Heart left ventricle (tissue), 16 donors: ENCODE measurements at regions not wholly inside any gene's neighbourhood (a gene's known extent, or its start where the extent isn't known, plus 50 kb on each side); places are given as distances from the start of the nearest gene placed in this dataset.

Experiments
- ATAC-seq, 4 donors: fragments of 200-7000 bp; cut with Tn5 transposase; one replicate each; pipeline ENCODE4 v1.9.1; 2020 to 2022; ENCODE audit warnings: moderate library complexity in 4 of 4, mild to moderate bottlenecking in 3 of 4, moderate number of reproducible peaks in 1 of 4
- DNase-seq, 5 donors: peaks; one replicate each; pipeline ENCODE4 v3.0.0-alpha.2; 2020
- H3K27ac ChIP-seq, 12 donors: fragments of 200-600 bp; sonication (generic) in 4 of 12; one replicate each; pipeline versions ENCODE4 v1.5.0 to v1.8.0; 2016 to 2022; ENCODE audit warnings: mild to moderate bottlenecking in 2 of 12
- H3K27me3 ChIP-seq, 9 donors: fragments of 200-600 bp; sonication (generic) in 2 of 9; one replicate each; pipeline versions ENCODE4 v1.5.1 to v1.8.0; 2016 to 2022; ENCODE audit warnings: mild to moderate bottlenecking in 3 of 9
- H3K36me3 ChIP-seq, 9 donors: fragments of 200-600 bp; sonication (generic) in 2 of 9; one replicate each; pipeline versions ENCODE4 v1.5.0 to v1.8.0; 2018 to 2022; ENCODE audit warnings: mild to moderate bottlenecking in 2 of 9
- H3K4me1 ChIP-seq, 12 donors: fragments of 200-600 bp; sonication (generic) in 4 of 12; one replicate each; pipeline versions ENCODE4 v1.5.0 to v1.8.0; 2016 to 2022; ENCODE audit warnings: mild to moderate bottlenecking in 3 of 12
- H3K4me3 ChIP-seq, 12 donors: fragments of 200-600 bp; sonication (generic) in 4 of 12; one replicate each; pipeline versions ENCODE4 v1.5.0 to v1.8.0; 2017 to 2022; ENCODE audit warnings: mild to moderate bottlenecking in 9 of 12, moderate library complexity in 4 of 12
- H3K9me3 ChIP-seq, 12 donors: fragments of 200-600 bp; sonication (generic) in 4 of 12; one replicate each; pipeline versions ENCODE4 v1.5.0 to v1.8.0; 2016 to 2022; ENCODE audit warnings: mild to moderate bottlenecking in 1 of 12
- CTCF ChIP-seq, 12 donors: fragments of 200-600 bp; sonication (generic) in 4 of 12; IDR thresholded peaks; one replicate each; pipeline versions ENCODE4 v1.5.0 to v1.8.0; 2018 to 2022; ENCODE audit warnings: antibody characterized with exemption in 12 of 12, mild to moderate bottlenecking in 5 of 12
- POLR2A ChIP-seq, 2 donors: fragments of 450-650 bp; IDR thresholded peaks; one replicate each; pipeline ENCODE4 v1.6.1; 2017; ENCODE audit warnings: antibody characterized with exemption in 2 of 2, mild to moderate bottlenecking in 2 of 2, moderate library complexity in 2 of 2
- WGBS, 4 donors: extraction: QIAGEN DNeasy Blood & Tissue Kit in 2 of 4; methylation state at CpG; one replicate each; pipeline versions ENCODE4 v1.1.5 to v1.1.7; 2013 to 2018; 5-methylcytosine and 5-hydroxymethylcytosine counted together
- intact Hi-C, 10 donors: fragments of 100-400 bp; cut with DNase I; formaldehyde crosslinking; loops; one replicate each; pipeline versions ENCODE4 v1.11.1 to v1.14.2; 2022
- donor health status: ischemic (EF 13 %, LVEDD 7.1; RV severe dilation, severe dysfunction).
- donor health status: healthy with polysubstance abuse.
- donor health status: DM: no; HTN: yes; CAD: no.
- donor health status: DM: no; HTN: no; CAD: no.
- donor health status: ischemic (EF 25% LVEDD 6.9; RV normal size, moderate dysfunction).
- donor health status: ischemic (EF 25% LVEDD 5.7; RV mildly dilated, moderate dysfunction).
- donor health status: healthy.
- donor health status: DM: yes; HTN: yes; CAD: no.
- donor health status: ischemic (EF 35%, LVEDD 5.7; RV mildly dilated, moderate dysfunction).
- donor health status: nonischemic (EF 11% LVEDD 7.7; RV severe dilation, severe dysfunction).
- donor health status: DM: yes; HTN: yes; CAD: no.
- donor health status: PGD.
- donor health status: ischemic (EF 29% LVEDD 5.4; RV normal size, mild dysfunction).
- donor health status: nonischemic (EF 23%, LVEDD 6.1; RV moderate dilation, normal function).

GRCh38 chr17:417691-418420 is 65.2 kb upstream of the RPH3AL start:
- WGBS, 4 donors = 89 to 91% (median 90%) methylated on average over 16 of the region's 16 CpGs
- H3K27ac ChIP-seq = peak overlapping the region in 1 of 12 donors; percentile 35
- no peak for DNase-seq
- H3K36me3 ChIP-seq = peaks cover 0 to 12% (median 0%) of the 10 kb centered on the region in 9 donors
- no peak overlapping the region for H3K4me3 ChIP-seq
- intact Hi-C loops = no loop called here
- H3K4me1 ChIP-seq = peaks cover 0 to 15% (median 0%) of the 10 kb centered on the region in 12 donors
- no peak for TF ChIP-seq POLR2A (IDR thresholded peaks at IDR 0.05)
- TF ChIP-seq CTCF (IDR thresholded peaks at IDR 0.05) = no peak
- H3K27me3 ChIP-seq = no peaks in the 10 kb centered on the region
- ATAC-seq = no peak
- H3K9me3 ChIP-seq = no peaks in the 10 kb centered on the region

GRCh38 chr17:416293-417206 is 63.9 kb upstream of the RPH3AL start:
- TF ChIP-seq POLR2A (IDR thresholded peaks at IDR 0.05) (no peak), CTCF (IDR thresholded peaks at IDR 0.05) (no peak)
- Histone ChIP-seq H3K4me3 (peak overlapping the region in 1 of 12 donors; percentile 45), H3K36me3 (peaks cover 0 to 12% (median 0%) of the 10 kb centered on the region in 9 donors), H3K27ac (peak overlapping the region in 2 of 12 donors; percentile 3 to 81), H3K4me1 (peaks cover 0 to 28% (median 10%) of the 10 kb centered on the region in 12 donors), H3K27me3 (no peaks in the 10 kb centered on the region), H3K9me3 (no peaks in the 10 kb centered on the region)
- WGBS, 4 donors = 74 to 82% (median 80%) methylated on average over 23 of the region's 23 CpGs
- intact Hi-C loops = no loop called here
- ATAC-seq = no peak
- DNase-seq = no peak

- ATAC-seq = no peak
- peak overlapping the region in 1 of 12 donors; percentile 2 for H3K4me3 ChIP-seq
- intact Hi-C loops = loop anchor here in 8 of 10 donors (2.0 to 5.0 kb wide), 4 partner anchors 287 to 583 kb away; partner anchors contain the start of gene TIMM22 (in 1 of the 8)
- DNase-seq = no peak
- WGBS, 4 donors = 73 to 81% (median 76%) methylated on average over 21 to 25 of the region's 25 CpGs
- no peak overlapping the region for H3K27ac ChIP-seq
- TF ChIP-seq POLR2A (IDR thresholded peaks at IDR 0.05) (no peak), CTCF (IDR thresholded peaks at IDR 0.05) (no peak)
- no peaks in the 10 kb centered on the region for H3K9me3 ChIP-seq
- no peaks in the 10 kb centered on the region for H3K27me3 ChIP-seq
- H3K4me1 ChIP-seq = peaks cover 0 to 45% (median 15%) of the 10 kb centered on the region in 12 donors
- H3K36me3 ChIP-seq = peaks cover 0 to 12% (median 0%) of the 10 kb centered on the region in 9 donors
Measured at GRCh38 chr17:413706-414380, 61.2 kb upstream of the RPH3AL start.
